MCF 10A (cell line): ENCODE measurements at regions not wholly inside any gene's neighbourhood (a gene's known extent, or its start where the extent isn't known, plus 50 kb on each side); places are given as distances from the start of the nearest gene placed in this dataset.
A peak's percentile ranks its signal among the peaks of the same experiment; 100 is the strongest.
"Not testable (repeated sequence)": the region's sequence is repeated elsewhere in the genome, so short reads cannot be mapped to it uniquely, and the experiment has no call there.

Experiments
- BruUV-seq: library from RNA; stranded (reverse); fragments of 400-500 nt; replicated peaks from 2 replicates; lab custom pipeline; 2021; lab: Mats Ljungman, UMichigan
- CTCF ChIA-PET: fragments of 300-600 bp; sonication (Branson Sonifier 250); formaldehyde crosslinking; extraction: SDS; loops from one replicate; lab custom pipeline; 2021; ENCODE audit warnings: antibody characterized with exemption, inconsistent platforms; lab: Yijun Ruan, JAX
- POLR2A ChIA-PET: fragments of 300-600, 350-650 bp; sonication (Branson Sonifier 250); formaldehyde crosslinking; extraction: SDS; loops from one replicate; lab custom pipeline; 2020; ENCODE audit warnings: antibody characterized with exemption, inconsistent platforms; lab: Yijun Ruan, JAX
- DNase-seq: peaks from one replicate; pipeline ENCODE4 v3.0.0-alpha.2; 2018; ENCODE audit not compliant: unreplicated experiment
- H3K27ac Mint-ChIP-seq: one replicate; pipeline ENCODE4 v1.8.0; 2022; ENCODE audit warnings: mild to moderate bottlenecking, low read depth, mixed read lengths; ENCODE audit not compliant: unreplicated experiment
- H3K27me3 Mint-ChIP-seq: one replicate; pipeline ENCODE4 v1.8.0; 2022; ENCODE audit warnings: mixed read lengths; ENCODE audit not compliant: insufficient read depth, unreplicated experiment
- H3K36me3 Mint-ChIP-seq: one replicate; pipeline ENCODE4 v1.8.0; 2022; ENCODE audit warnings: mild to moderate bottlenecking, moderate library complexity, mixed read lengths; ENCODE audit not compliant: insufficient read depth, unreplicated experiment
- H3K4me1 Mint-ChIP-seq: one replicate; pipeline ENCODE4 v1.8.0; 2022; ENCODE audit warnings: mixed read lengths; ENCODE audit not compliant: insufficient read depth, unreplicated experiment
- H3K4me3 Mint-ChIP-seq: one replicate; pipeline ENCODE4 v1.8.0; 2022; ENCODE audit warnings: mild to moderate bottlenecking, moderate library complexity, mixed read lengths; ENCODE audit not compliant: unreplicated experiment
- H3K9me3 Mint-ChIP-seq: one replicate; pipeline ENCODE4 v1.8.0; 2022; ENCODE audit warnings: mixed read lengths; ENCODE audit not compliant: unreplicated experiment
- CTCF ChIP-seq: fragments of 200-600 bp; IDR thresholded peaks from one replicate; pipeline ENCODE4 v1.8.0; 2022; ENCODE audit warnings: antibody characterized with exemption, mild to moderate bottlenecking; ENCODE audit not compliant: unreplicated experiment
- intact Hi-C: fragments of 100-400 bp; cut with micrococcal nuclease; formaldehyde crosslinking; loops from 2 replicates; pipeline ENCODE4 v1.14.1; 2022

- no peak for DNase-seq
- intact Hi-C loops, result no loop called here
- no peaks in the 10 kb centered on the region for H3K27me3 Mint-ChIP-seq
- no peaks in the 10 kb centered on the region for H3K9me3 Mint-ChIP-seq
- ChIA-PET CTCF (interaction anchor here (0.5 to 0.6 kb wide), 3 partner anchors 23 to 1518 kb away, joined by 3 read pairs; no protein-coding TSS in a partner anchor), POLR2A (interaction anchor here (0.5 kb wide), 1 partner anchor 47 kb away, joined by 3 read pairs; no protein-coding TSS in a partner anchor)
- H3K4me3 Mint-ChIP-seq, result no peak overlapping the region
- no peak for TF ChIP-seq CTCF
- no TSS peak for BruUV-seq
- H3K36me3 Mint-ChIP-seq, result no peaks in the 10 kb centered on the region
- H3K4me1 Mint-ChIP-seq, result peaks cover 15% of the 10 kb centered on the region
- no peak overlapping the region for H3K27ac Mint-ChIP-seq
Observed at GRCh38 chr4:103423261-103423660, 225.1 kb upstream of the CENPE start.

GRCh38 chr4:103422467-103423219 lies 224.5 kb upstream of the CENPE start:
- POLR2A ChIA-PET, result interaction anchor here (0.5 kb wide), 1 partner anchor 46 kb away, joined by 3 read pairs; no protein-coding TSS in a partner anchor
- Mint-ChIP-seq H3K9me3 (no peaks in the 10 kb centered on the region), H3K27ac (no peak overlapping the region), H3K27me3 (no peaks in the 10 kb centered on the region), H3K4me1 (peaks cover 15% of the 10 kb centered on the region), H3K4me3 (no peak overlapping the region), H3K36me3 (no peaks in the 10 kb centered on the region)
- TF ChIP-seq CTCF, result no peak
- CTCF ChIA-PET, result interaction anchor here (0.5 to 0.6 kb wide), 2 partner anchors 23 to 332 kb away, joined by 3 read pairs; no protein-coding TSS in a partner anchor
- intact Hi-C loops, result no loop called here
- no TSS peak for BruUV-seq
- no peak for DNase-seq

- peaks cover 7% of the 10 kb centered on the region for H3K9me3 Mint-ChIP-seq
- CTCF ChIA-PET, result no interaction called here
- H3K4me3 Mint-ChIP-seq, result no peak overlapping the region
- H3K36me3 Mint-ChIP-seq, result peaks cover 4% of the 10 kb centered on the region
- DNase-seq, result no peak
- intact Hi-C loops, result no loop called here
- no peaks in the 10 kb centered on the region for H3K27me3 Mint-ChIP-seq
- H3K27ac Mint-ChIP-seq, result no peak overlapping the region
- no peak for TF ChIP-seq CTCF
- no TSS peak for BruUV-seq
- POLR2A ChIA-PET, result no interaction called here
- peaks cover 4% of the 10 kb centered on the region for H3K4me1 Mint-ChIP-seq
Observed at GRCh38 chr4:103415801-103416200, 217.7 kb upstream of the CENPE start.

- H3K4me1 Mint-ChIP-seq, H3K27me3 Mint-ChIP-seq, BruUV-seq, H3K9me3 Mint-ChIP-seq, H3K36me3 Mint-ChIP-seq, intact Hi-C loops, DNase-seq, H3K4me3 Mint-ChIP-seq: not testable (repeated sequence)
- peak overlapping the region; percentile 3 for H3K27ac Mint-ChIP-seq
- POLR2A ChIA-PET, result interaction anchor here (1.2 kb wide), 1 partner anchor 8 kb away, joined by 3 read pairs; no protein-coding TSS in a partner anchor
- CTCF ChIA-PET, result interaction anchor here (0.6 kb wide), 1 partner anchor 501 kb away, joined by 5 read pairs; no protein-coding TSS in a partner anchor
Observed at GRCh38 chr4:103412646-103413045, 214.5 kb upstream of the CENPE start.
